Breast epithelium (tissue), 3 donors: ENCODE measurements at regions not wholly inside any gene's neighbourhood (a gene's known extent, or its start where the extent isn't known, plus 50 kb on each side); places are given as distances from the start of the nearest gene placed in this dataset.

Source experiments
- CTCF ChIP-seq, 3 donors: fragments of 450-650 bp; IDR thresholded peaks; one replicate each; pipeline ENCODE4 v1.5.1; 2016 to 2017; ENCODE audit warnings: antibody characterized with exemption in 3 of 3, mild to moderate bottlenecking in 3 of 3, moderate library complexity in 3 of 3
- POLR2AphosphoS5 ChIP-seq, 3 donors: sonication (generic); formaldehyde crosslinking; IDR thresholded peaks; one replicate each; pipeline ENCODE4 v1.6.1; 2017; ENCODE audit warnings: antibody characterized with exemption in 3 of 3

GRCh38 chr13:60311527-60311926 lies 85.5 kb upstream of the TDRD3 start:
- no peak for TF ChIP-seq POLR2AphosphoS5 (IDR thresholded peaks at IDR 0.05)
- TF ChIP-seq CTCF (IDR thresholded peaks at IDR 0.05), result no peak
